Activated B cell treated with CpG ODN at 0.5 μM for 24 hours (primary cell): ENCODE measurements at regions not wholly inside any gene's neighbourhood (a gene's known extent, or its start where the extent isn't known, plus 50 kb on each side); places are given as distances from the start of the nearest gene placed in this dataset.
"Not testable (repeated sequence)": the region's sequence is repeated elsewhere in the genome, so short reads cannot be mapped to it uniquely, and the experiment has no call there.

Experiments
- ATAC-seq: fragments of 200-7000 bp; cut with Tn5 transposase; one replicate; pipeline ENCODE4 v1.10.0; 2021; ENCODE audit warnings: low read depth, mild to moderate bottlenecking, moderate library complexity
- CTCF ChIA-PET: fragments of 350-600 bp; sonication (Branson Sonifier 250); formaldehyde crosslinking; loops from one replicate; lab custom pipeline; 2021; ENCODE audit warnings: antibody characterized with exemption; lab: Charles Lee
- POLR2A ChIA-PET: fragments of 350-600 bp; sonication (Branson Sonifier 250); formaldehyde crosslinking; loops from one replicate; lab custom pipeline; 2021; ENCODE audit warnings: antibody characterized with exemption; lab: Charles Lee
- DNase-seq: peaks from one replicate; pipeline ENCODE4 v3.0.0; 2022
- H3K27ac Mint-ChIP-seq: one replicate; pipeline ENCODE4 v1.8.0; 2020; ENCODE audit warnings: mixed read lengths
- H3K27me3 Mint-ChIP-seq: one replicate; pipeline ENCODE4 v1.8.0; 2021; ENCODE audit warnings: mixed read lengths
- H3K36me3 Mint-ChIP-seq: one replicate; pipeline ENCODE4 v1.8.0; 2021; ENCODE audit warnings: low read depth, mixed read lengths
- H3K4me1 Mint-ChIP-seq: one replicate; pipeline ENCODE4 v1.8.0; 2021; ENCODE audit warnings: mixed read lengths
- H3K4me3 Mint-ChIP-seq: one replicate; pipeline ENCODE4 v1.8.0; 2020; ENCODE audit warnings: mild to moderate bottlenecking, mixed read lengths
- H3K9me3 Mint-ChIP-seq: one replicate; pipeline ENCODE4 v1.8.0; 2020; ENCODE audit warnings: mixed read lengths
- CTCF ChIP-seq: fragments of 200-600 bp; IDR thresholded peaks from one replicate; pipeline ENCODE4 v1.8.0; 2022; ENCODE audit warnings: antibody characterized with exemption, mild to moderate bottlenecking
- intact Hi-C: fragments of 100-400 bp; cut with micrococcal nuclease; formaldehyde crosslinking; loops from one replicate; pipeline ENCODE4 v1.15.1; 2024

GRCh38 chr14:59046746-59047145, 141.7 kb upstream of the DAAM1 start:
- ATAC-seq (no peak), DNase-seq (no peak)
- ChIA-PET POLR2A (no interaction called here), CTCF (no interaction called here)
- no peak overlapping the region for H3K4me3 Mint-ChIP-seq
- TF ChIP-seq CTCF, result no peak
- no peak overlapping the region for H3K27ac Mint-ChIP-seq
- H3K27me3 Mint-ChIP-seq, result peaks cover 9% of the 10 kb centered on the region
- intact Hi-C loops, result no loop called here
- H3K36me3 Mint-ChIP-seq, result no peaks in the 10 kb centered on the region
- peaks cover 6% of the 10 kb centered on the region for H3K9me3 Mint-ChIP-seq
- no peaks in the 10 kb centered on the region for H3K4me1 Mint-ChIP-seq

GRCh38 chr14:59055006-59055405, 133.5 kb upstream of the DAAM1 start:
- DNase-seq, result no peak
- CTCF ChIA-PET, result interaction anchor here (0.7 to 1.3 kb wide), 3 partner anchors 546 to 657 kb away, joined by 3 to 26 read pairs (median 3); no protein-coding TSS in a partner anchor
- intact Hi-C loops, result loop anchor here (1.0 to 2.0 kb wide), 2 partner anchors 554 to 946 kb away; no protein-coding TSS in a partner anchor

GRCh38 chr14:59055439-59056045, 132.9 kb upstream of the DAAM1 start:
- Mint-ChIP-seq H3K4me3 (no peak overlapping the region), H3K27me3 (peaks cover 5% of the 10 kb centered on the region), H3K36me3 (no peaks in the 10 kb centered on the region), H3K4me1 (no peaks in the 10 kb centered on the region), H3K27ac (no peak overlapping the region), H3K9me3 (peaks cover 2% of the 10 kb centered on the region)
- DNase-seq, result no peak
- intact Hi-C loops, result loop anchor here (1.0 to 2.0 kb wide), 2 partner anchors 554 to 947 kb away; no protein-coding TSS in a partner anchor
- no peak for ATAC-seq
- ChIA-PET POLR2A (no interaction called here), CTCF (interaction anchor here (0.7 to 1.3 kb wide), 3 partner anchors 547 to 658 kb away, joined by 3 to 26 read pairs (median 3); no protein-coding TSS in a partner anchor)
- TF ChIP-seq CTCF, result no peak

More at GRCh38 chr14:59055006-59055405, 133.5 kb upstream of the DAAM1 start:
- POLR2A ChIA-PET, result no interaction called here
- Mint-ChIP-seq H3K27me3 (peaks cover 5% of the 10 kb centered on the region), H3K4me3 (no peak overlapping the region), H3K9me3 (peaks cover 2% of the 10 kb centered on the region), H3K36me3 (no peaks in the 10 kb centered on the region), H3K4me1 (no peaks in the 10 kb centered on the region), H3K27ac (no peak overlapping the region)
- no peak for ATAC-seq
- TF ChIP-seq CTCF, result no peak

GRCh38 chr14:59057551-59057950, 130.9 kb upstream of the DAAM1 start:
- no peak for DNase-seq
- ChIA-PET CTCF (interaction anchor here (1.3 kb wide), 1 partner anchor 556 kb away, joined by 7 read pairs; no protein-coding TSS in a partner anchor), POLR2A (no interaction called here)
- Mint-ChIP-seq H3K27me3 (no peaks in the 10 kb centered on the region), H3K4me1 (no peaks in the 10 kb centered on the region), H3K4me3 (no peak overlapping the region), H3K9me3 (peaks cover 3% of the 10 kb centered on the region), H3K36me3 (no peaks in the 10 kb centered on the region), H3K27ac (no peak overlapping the region)
- ATAC-seq, result no peak
- intact Hi-C loops, result no loop called here
- TF ChIP-seq CTCF, result no peak

GRCh38 chr14:59058776-59059175, 129.7 kb upstream of the DAAM1 start:
- DNase-seq, ATAC-seq, H3K9me3 Mint-ChIP-seq, H3K36me3 Mint-ChIP-seq, POLR2A ChIA-PET, H3K27ac Mint-ChIP-seq, H3K27me3 Mint-ChIP-seq, CTCF ChIA-PET, H3K4me1 Mint-ChIP-seq, H3K4me3 Mint-ChIP-seq, intact Hi-C loops: not testable (repeated sequence)
